HEK293 (cell line): ENCODE measurements at regions not wholly inside any gene's neighbourhood (a gene's known extent, or its start where the extent isn't known, plus 50 kb on each side); places are given as distances from the start of the nearest gene placed in this dataset.
"Not testable (repeated sequence)": the region's sequence is repeated elsewhere in the genome, so short reads cannot be mapped to it uniquely, and the experiment has no call there.

Source experiments
- OVOL3 ChIP-seq: fragments of 450-650 bp; formaldehyde crosslinking; IDR thresholded peaks from 2 replicates; pipeline ENCODE4 v1.5.1; 2016; ENCODE audit warnings: missing biosample characterization, missing genetic modification characterization
- REST ChIP-seq: fragments of 450-650 bp; formaldehyde crosslinking; IDR thresholded peaks from 2 replicates; pipeline ENCODE4 v1.5.1; 2016; ENCODE audit warnings: missing biosample characterization, missing genetic modification characterization
- TRIM28 ChIP-seq: IDR thresholded peaks from 2 replicates; pipeline ENCODE4 v1.6.1; 2011; ENCODE audit warnings: low read length, control low read depth, borderline replicate concordance
- ZBTB44 ChIP-seq: fragments of 450-650 bp; IDR thresholded peaks from 2 replicates; pipeline ENCODE4 v1.5.1; 2018; ENCODE audit warnings: missing biosample characterization, mild to moderate bottlenecking, missing genetic modification characterization
- ZNF114 ChIP-seq: fragments of 450-650 bp; formaldehyde crosslinking; IDR thresholded peaks from 2 replicates; pipeline ENCODE4 v1.5.0; 2017; ENCODE audit warnings: missing biosample characterization, missing genetic modification characterization
- ZNF138 ChIP-seq: fragments of 450-650 bp; formaldehyde crosslinking; IDR thresholded peaks from 2 replicates; pipeline ENCODE4 v1.5.1; 2016; ENCODE audit warnings: missing biosample characterization, missing genetic modification characterization, borderline replicate concordance
- ZNF175 ChIP-seq: fragments of 450-650 bp; formaldehyde crosslinking; IDR thresholded peaks from 2 replicates; pipeline ENCODE4 v1.5.1; 2016; ENCODE audit warnings: missing biosample characterization, missing genetic modification characterization
- ZNF239 ChIP-seq: fragments of 450-650 bp; formaldehyde crosslinking; IDR thresholded peaks from 2 replicates; pipeline ENCODE4 v1.5.1; 2016; ENCODE audit warnings: missing biosample characterization, missing genetic modification characterization
- ZNF335 ChIP-seq: fragments of 450-650 bp; formaldehyde crosslinking; conservative IDR thresholded peaks from 2 replicates; pipeline ENCODE4 v1.5.1; 2016; ENCODE audit warnings: missing biosample characterization, missing genetic modification characterization
- ZNF350 ChIP-seq: fragments of 450-650 bp; formaldehyde crosslinking; IDR thresholded peaks from 2 replicates; pipeline ENCODE4 v1.5.0; 2017; ENCODE audit warnings: missing biosample characterization, mild to moderate bottlenecking, missing genetic modification characterization
- TF ChIP-seq, protein P1 (sequence below): fragments of 450-650 bp; formaldehyde crosslinking; IDR thresholded peaks from 2 replicates; pipeline ENCODE4 v1.5.1; 2016; ENCODE audit warnings: missing biosample characterization, missing genetic modification characterization

- not testable (repeated sequence) for TF ChIP-seq ZNF138 (tag by site-specific recombination); ZNF335 (tag by site-specific recombination); ZBTB44; ZNF350; ZNF114 (tag by site-specific recombination); REST (tag by site-specific recombination); ZNF175 (tag by site-specific recombination); OVOL3 (tag by site-specific recombination); ZNF239; TRIM28
- TF ChIP-seq, protein P1, sequence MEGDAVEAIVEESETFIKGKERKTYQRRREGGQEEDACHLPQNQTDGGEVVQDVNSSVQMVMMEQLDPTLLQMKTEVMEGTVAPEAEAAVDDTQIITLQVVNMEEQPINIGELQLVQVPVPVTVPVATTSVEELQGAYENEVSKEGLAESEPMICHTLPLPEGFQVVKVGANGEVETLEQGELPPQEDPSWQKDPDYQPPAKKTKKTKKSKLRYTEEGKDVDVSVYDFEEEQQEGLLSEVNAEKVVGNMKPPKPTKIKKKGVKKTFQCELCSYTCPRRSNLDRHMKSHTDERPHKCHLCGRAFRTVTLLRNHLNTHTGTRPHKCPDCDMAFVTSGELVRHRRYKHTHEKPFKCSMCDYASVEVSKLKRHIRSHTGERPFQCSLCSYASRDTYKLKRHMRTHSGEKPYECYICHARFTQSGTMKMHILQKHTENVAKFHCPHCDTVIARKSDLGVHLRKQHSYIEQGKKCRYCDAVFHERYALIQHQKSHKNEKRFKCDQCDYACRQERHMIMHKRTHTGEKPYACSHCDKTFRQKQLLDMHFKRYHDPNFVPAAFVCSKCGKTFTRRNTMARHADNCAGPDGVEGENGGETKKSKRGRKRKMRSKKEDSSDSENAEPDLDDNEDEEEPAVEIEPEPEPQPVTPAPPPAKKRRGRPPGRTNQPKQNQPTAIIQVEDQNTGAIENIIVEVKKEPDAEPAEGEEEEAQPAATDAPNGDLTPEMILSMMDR (tag by site-specific recombination) = not testable (repeated sequence)
Observed at GRCh38 chr5:100364343-100364742, 170.8 kb upstream of the FAM174A start.
